ENCODE measurements at regions not wholly inside any gene's neighbourhood (a gene's known extent, or its start where the extent isn't known, plus 50 kb on each side); places are given as distances from the start of the nearest gene placed in this dataset.
"Not testable (repeated sequence)": the region's sequence is repeated elsewhere in the genome, so short reads cannot be mapped to it uniquely, and the experiment has no call there.

DNA sequence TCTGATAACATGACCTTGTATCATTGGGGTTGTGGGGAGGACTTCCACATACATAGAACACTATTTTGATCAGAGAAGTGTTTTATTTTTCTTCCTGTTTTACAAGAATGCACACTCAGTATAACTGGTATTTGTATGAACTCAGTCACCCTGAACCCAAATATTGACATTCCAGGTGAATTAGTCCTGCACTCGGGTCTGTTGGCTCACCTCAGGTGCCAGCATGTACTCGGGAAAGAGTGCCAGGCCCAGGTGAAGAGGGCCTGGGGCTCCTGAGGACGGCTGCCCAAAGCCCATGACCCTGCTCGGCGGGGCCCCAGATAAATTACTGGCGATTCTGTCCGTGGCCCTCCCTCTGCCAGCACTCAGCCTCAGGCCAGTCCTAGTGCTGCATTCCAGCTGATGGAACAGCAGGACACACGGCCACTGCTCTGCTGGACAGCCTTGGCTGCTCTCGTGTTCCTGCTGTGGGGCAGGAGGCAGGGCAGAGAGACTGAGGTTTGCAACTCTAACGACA, 75.4 kb upstream of the TMPRSS2 start:
- DNase-seq, result peak; percentile 57

GRCh38 chr21:41582866-41583265, 74.9 kb upstream of the TMPRSS2 start:
- DNase-seq, result no peak

GRCh38 chr21:41582298-41582840, 74.4 kb upstream of the TMPRSS2 start:
- no peak for DNase-seq

- peak; percentile 30 for DNase-seq
Observed at GRCh38 chr21:41581592-41582228, 73.8 kb upstream of the TMPRSS2 start.

DNA sequence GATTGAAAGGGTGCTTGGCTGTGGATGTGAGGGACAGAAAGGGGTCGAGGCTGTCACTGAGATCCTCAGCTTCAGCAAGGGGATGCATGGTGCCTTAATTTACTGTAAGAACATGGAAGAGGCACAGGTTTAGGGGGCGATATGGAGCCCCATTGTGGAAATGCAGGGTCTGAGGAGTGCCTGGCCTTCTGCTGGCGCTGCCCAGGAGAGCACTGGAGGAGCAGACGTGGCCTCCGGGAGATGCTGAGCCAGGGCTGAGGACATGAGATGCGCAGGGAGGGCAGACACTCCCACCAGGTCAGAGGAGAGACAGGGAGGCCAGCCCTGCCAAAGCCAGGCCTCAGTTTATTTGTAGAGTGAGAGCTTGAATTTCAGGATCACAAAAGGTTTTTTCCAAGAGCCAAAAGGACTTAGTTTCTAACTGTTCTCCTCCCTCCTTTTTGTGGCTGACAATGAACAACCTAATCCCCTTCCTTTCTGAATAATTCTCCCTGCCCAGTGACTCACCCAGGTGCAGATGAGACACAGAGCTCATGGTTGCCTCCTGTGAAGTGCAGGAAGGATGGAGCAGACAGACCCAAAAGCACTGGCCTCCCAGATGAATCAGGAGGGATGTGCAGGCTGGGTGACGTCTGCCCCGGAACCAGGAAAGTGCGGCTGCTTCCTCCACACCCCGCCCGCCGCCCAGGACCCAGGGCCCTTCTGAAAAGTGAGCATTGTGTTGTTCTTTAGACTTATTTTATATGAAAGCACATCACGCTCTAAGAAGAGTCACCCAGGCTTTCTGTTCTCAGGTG, 73.0 kb upstream of the TMPRSS2 start:
- peak; percentile 60 for DNase-seq

- no peak for DNase-seq
Observed at GRCh38 chr21:41579692-41580091, 71.7 kb upstream of the TMPRSS2 start.

DNA sequence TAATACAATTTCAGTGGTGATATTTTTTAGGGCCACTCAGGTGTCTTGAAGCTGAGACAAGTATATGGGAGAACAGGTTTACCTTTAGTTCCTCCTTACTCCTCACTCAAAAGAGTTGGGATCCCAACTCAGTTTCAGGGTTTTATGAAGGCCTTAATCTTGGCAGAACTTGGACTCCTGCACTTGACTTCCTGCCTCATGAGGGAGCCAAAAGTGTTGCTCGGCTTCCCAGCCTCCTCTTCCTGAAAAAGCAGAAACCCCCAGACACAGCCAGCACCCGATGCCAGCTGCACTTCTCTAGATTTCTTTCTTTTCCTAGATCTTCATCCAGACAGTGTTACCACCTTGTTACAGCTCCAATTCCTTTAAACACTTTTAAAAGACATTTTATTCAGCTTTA, 70.8 kb upstream of the TMPRSS2 start:
- DNase-seq, result no peak

DNA sequence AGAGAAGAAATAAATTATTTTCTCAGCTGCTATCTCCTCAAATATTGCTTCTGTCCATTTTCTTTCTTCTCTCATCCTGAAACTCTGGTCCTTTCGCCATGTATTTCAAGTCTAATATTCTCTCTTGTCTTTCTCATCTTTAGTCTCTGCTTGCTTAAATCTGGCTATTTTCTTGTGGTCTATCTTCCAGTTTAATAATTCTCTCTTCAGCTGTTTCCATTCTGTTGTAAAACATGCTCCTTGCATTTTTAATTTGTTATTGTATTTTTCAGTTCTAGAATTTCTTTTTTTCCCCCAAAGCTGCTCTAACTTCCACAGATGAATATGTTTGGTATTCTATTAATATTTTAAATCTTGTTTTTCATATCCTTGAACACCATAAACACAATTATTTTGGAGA, 70.1 kb upstream of the TMPRSS2 start:
- no peak for DNase-seq

GRCh38 chr21:41576013-41576615, 68.2 kb upstream of the TMPRSS2 start:
- no peak for DNase-seq

DNA sequence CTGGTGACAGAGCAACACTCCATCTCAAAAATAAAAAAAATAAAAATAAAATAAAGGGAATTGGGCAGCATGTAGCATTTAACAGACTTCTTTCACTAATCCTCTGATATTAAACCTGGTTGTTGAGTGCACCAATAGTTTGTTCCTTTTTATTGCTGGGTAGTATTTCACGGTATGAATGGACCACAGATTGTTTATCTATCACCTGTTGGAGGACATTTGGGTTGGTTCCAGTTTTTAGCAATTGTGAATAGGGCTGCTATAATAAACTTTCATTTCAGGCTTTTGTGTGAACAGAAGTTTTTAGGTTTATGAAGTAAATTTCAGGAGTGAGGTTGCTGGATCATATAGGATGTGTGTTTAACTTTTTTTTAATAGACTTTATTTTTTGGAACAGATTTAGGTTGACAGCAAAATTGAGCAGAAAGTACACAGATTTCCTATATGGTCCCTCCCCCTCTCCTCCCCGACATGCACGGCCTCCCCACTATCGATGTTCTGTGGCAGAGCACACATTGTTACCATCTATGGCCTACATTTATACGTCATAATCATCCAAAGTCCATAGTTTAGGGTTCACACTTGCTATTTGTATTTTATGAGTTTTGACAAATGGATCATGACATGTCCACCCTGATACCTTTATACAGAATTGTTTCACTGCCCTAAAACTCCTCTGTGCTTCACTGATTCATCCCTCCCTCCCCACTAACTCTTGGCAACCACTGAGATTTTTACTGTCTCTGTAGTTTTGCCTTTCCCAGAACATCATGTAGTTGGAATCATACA, 66.1 kb upstream of the TMPRSS2 start:
- DNase-seq, result no peak

GRCh38 chr21:41571938-41572510, 64.1 kb upstream of the TMPRSS2 start:
- DNase-seq, result no peak

DNA sequence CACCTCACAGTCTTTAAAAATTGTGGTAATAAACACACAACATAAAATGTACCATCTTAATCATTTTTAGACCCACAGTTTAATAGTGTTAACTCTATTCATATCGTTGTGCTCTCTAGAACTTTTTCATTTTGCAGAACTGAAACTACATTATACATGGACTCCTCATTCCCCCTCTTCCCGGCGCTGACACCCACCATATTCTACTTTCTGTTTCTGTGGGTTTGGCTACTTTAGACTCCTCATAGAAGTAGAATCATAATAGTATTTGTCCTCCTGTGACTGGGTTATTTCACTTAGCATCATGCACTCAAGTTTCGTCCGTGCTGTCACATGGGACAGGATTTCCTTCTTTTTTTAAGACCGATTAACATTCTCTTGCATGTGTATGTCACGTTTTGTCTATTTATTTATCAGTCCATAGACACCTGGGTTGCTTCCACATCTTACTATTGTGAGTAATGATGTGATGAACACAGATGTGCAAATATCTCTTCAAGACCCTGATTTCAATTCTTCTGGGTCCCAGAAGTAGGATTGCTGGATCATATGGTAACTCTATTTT, 62.9 kb upstream of the TMPRSS2 start:
- DNase-seq, result no peak

- no peak for DNase-seq
Observed at GRCh38 chr21:41568606-41569385, 60.8 kb upstream of the TMPRSS2 start.

GRCh38 chr21:41567901-41568510, 60.0 kb upstream of the TMPRSS2 start:
- no peak for DNase-seq

GRCh38 chr21:41567237-41567636, 59.3 kb upstream of the TMPRSS2 start:
- DNase-seq, result not testable (repeated sequence)

GRCh38 chr21:41566500-41567014, 58.6 kb upstream of the TMPRSS2 start:
- no peak for DNase-seq

DNA sequence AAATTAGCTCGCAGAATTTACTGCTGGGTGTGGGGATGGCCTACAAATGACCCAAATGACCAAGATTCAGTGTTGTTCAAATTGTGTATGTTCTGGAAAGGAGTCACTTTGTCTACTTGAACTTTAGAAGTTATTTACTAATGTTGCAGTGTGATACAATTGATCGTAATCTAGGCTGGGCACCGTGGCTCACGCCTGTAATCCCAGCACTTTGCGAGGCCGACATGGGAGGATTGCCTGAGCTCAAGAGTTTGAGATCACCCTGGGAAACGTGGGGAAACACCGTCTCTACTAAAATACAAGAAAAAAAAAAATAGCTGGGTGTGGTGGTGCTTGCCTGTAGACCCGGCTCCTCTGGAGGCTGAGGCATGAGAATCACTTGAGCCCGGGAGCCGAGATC, 57.6 kb upstream of the TMPRSS2 start:
- DNase-seq, result no peak

- DNase-seq, result no peak
Observed at GRCh38 chr21:41564871-41565274, 56.9 kb upstream of the TMPRSS2 start.

DNA sequence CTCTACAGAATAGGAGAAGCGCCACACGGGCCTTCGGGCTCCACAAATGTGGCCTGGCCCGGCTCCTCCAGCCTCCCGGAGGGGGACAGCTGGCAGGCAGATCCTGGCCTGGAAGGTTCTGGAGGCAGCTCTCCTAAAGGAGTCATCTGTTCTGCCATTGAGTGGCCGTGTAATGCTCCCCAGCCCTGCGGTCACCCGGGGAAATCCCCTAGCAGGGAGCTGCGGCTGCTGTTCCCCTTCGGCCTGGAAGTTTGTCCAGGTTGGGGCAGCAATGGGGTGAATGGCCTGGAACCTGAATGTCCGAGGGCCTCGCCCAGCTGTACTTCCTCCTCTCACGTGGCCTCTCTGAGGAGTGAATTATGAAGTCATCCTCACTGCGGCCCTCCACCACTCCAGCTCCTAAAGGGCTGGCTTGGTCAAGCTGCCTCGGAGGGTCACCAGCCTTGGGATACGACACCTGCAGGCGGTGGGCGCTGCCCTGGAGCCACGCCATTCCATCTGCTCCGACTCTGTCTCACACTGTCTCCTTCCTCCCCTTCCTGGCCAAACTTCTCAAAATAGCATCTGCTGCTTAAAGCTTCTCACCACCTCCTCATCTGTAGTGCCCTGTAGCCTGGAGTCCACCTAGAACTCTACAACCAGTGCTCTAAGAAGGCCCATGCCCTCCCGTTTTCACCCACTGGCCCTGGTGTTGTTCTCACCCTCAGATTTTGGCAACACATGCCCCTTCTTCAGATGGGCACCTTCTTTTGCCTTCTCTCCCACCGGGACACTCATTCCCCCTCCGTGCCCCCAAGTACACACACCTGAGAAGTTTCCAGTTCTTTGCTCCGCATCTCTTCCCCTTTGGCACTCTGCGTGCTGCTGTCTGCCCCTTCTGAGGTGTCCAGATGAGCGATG, 54.4 kb upstream of the TMPRSS2 start:
- DNase-seq, result no peak
